ENCODE measurements at regions not wholly inside any gene's neighbourhood (a gene's known extent, or its start where the extent isn't known, plus 50 kb on each side); places are given as distances from the start of the nearest gene placed in this dataset.

GRCh38 chrX:137362583-137362982 lies 203.3 kb upstream of the ZIC3 start:
- TF ChIP-seq MYC (IDR thresholded peaks at IDR 0.05; ENCODE audit: low read depth, low read length) (no peak), CTCF (IDR thresholded peaks at IDR 0.05; ENCODE audit: low read depth, low read length) (no peak), POLR2A (IDR thresholded peaks at IDR 0.05; ENCODE audit: extremely low read depth, insufficient read length) (no peak)

All from NB4 (cell line).